NCI-H748 (cell line): ENCODE measurements at regions not wholly inside any gene's neighbourhood (a gene's known extent, or its start where the extent isn't known, plus 50 kb on each side); places are given as distances from the start of the nearest gene placed in this dataset.

Experiments
- DNase-seq: peaks from one replicate; lab custom pipeline; 2025; ENCODE audit not compliant: unreplicated experiment; lab: John Stamatoyannopoulos, UW

GRCh38 chr11:43212279-43212678 lies 99.5 kb upstream of the API5 start:
- DNase-seq: no peak

- no peak for DNase-seq
Observed at GRCh38 chr11:43214471-43214870, 97.3 kb upstream of the API5 start.

GRCh38 chr11:43217849-43218248 lies 93.9 kb upstream of the API5 start:
- no peak for DNase-seq

- no peak for DNase-seq
Observed at GRCh38 chr11:43222215-43222614, 89.6 kb upstream of the API5 start.

GRCh38 chr11:43223026-43223425 lies 88.8 kb upstream of the API5 start:
- no peak for DNase-seq

- no peak for DNase-seq
Observed at GRCh38 chr11:43234881-43235280, 76.9 kb upstream of the API5 start.

- no peak for DNase-seq
Observed at GRCh38 chr11:43238341-43238740, 73.5 kb upstream of the API5 start.

GRCh38 chr11:43239791-43240190 lies 72.0 kb upstream of the API5 start:
- no peak for DNase-seq

- DNase-seq: no peak
Observed at GRCh38 chr11:43242401-43242800, 69.4 kb upstream of the API5 start.

GRCh38 chr11:43243927-43244326 lies 67.9 kb upstream of the API5 start:
- DNase-seq: peak; percentile 51

GRCh38 chr11:43245466-43245865 lies 66.3 kb upstream of the API5 start:
- DNase-seq: no peak

- no peak for DNase-seq
Observed at GRCh38 chr11:43250309-43250708, 61.5 kb upstream of the API5 start.

GRCh38 chr11:43261775-43262174 lies 50.0 kb upstream of the API5 start:
- no peak for DNase-seq
